K562 (cell line): ENCODE measurements at regions not wholly inside any gene's neighbourhood (a gene's known extent, or its start where the extent isn't known, plus 50 kb on each side); places are given as distances from the start of the nearest gene placed in this dataset.

Experiments
- ATAC-seq: fragments of 200-7000 bp; cut with Tn5 transposase; 3 replicates; pipeline ENCODE4 v1.9.1; 2020; ENCODE audit warnings: moderate library complexity
- BruUV-seq: library from RNA; stranded (reverse); fragments of 400-500 nt; replicated peaks from 2 replicates; lab custom pipeline; 2021; lab: Mats Ljungman, UMichigan
- CTCF ChIA-PET: fragments of 300-600 bp; formaldehyde crosslinking; extraction: SDS; loops from one replicate; lab custom pipeline; 2021; ENCODE audit warnings: low intra/inter-chr PET ratio; lab: Yijun Ruan, JAX
- POLR2A ChIA-PET: fragments of 300-600, 350-650 bp; sonication (Branson Sonifier 250); formaldehyde crosslinking; extraction: SDS; loops from one replicate; lab custom pipeline; 2021; ENCODE audit warnings: antibody characterized with exemption, inconsistent platforms; lab: Yijun Ruan, JAX
- DNase-seq, 4 experiments: peaks; one replicate each; pipeline versions ENCODE4 v3.0.0 to v3.0.0-alpha.2; 2011 to 2018; ENCODE audit warnings: low spot score in 3 of 4, mixed read lengths in 3 of 4; ENCODE audit errors: extremely low read depth in 1 of 4
- FAIRE-seq: peaks from 2 replicates; lab custom pipeline; 2011; peaks lifted over from hg19 to GRCh38; lab: Jason Lieb, UNC
- H2AFZ ChIP-seq: 2 replicates; pipeline ENCODE4 v1.6.0; 2011; ENCODE audit warnings: low read depth, low read length, control low read depth, inconsistent platforms
- H3K27ac ChIP-seq: fragments of 200-600 bp; 3 replicates; pipeline ENCODE4 v1.8.0; 2011; ENCODE audit warnings: low read depth, mild to moderate bottlenecking, control low read depth, inconsistent platforms, low read length, moderate library complexity, mixed read lengths; ENCODE audit errors: extremely low read depth
- H3K27me3 ChIP-seq, 2 experiments: fragments of 300-600 bp in 1 of 2; 2 replicates in 1 of 2; 3 replicates in 1 of 2; pipeline versions ENCODE4 v1.6.0 to v1.8.0; 2011; ENCODE audit warnings: inconsistent platforms in 2 of 2, low read length in 2 of 2, mild to moderate bottlenecking in 1 of 2, mixed read lengths in 1 of 2, moderate library complexity in 1 of 2; ENCODE audit not compliant: control insufficient read depth in 2 of 2, insufficient read depth in 2 of 2
- H3K36me3 ChIP-seq: fragments of 300-600 bp; 3 replicates; pipeline ENCODE4 v1.8.0; 2011; ENCODE audit warnings: mild to moderate bottlenecking, low read length, inconsistent platforms; ENCODE audit not compliant: control insufficient read depth, insufficient read depth
- H3K4me1 ChIP-seq, 2 experiments: fragments of 200-600 bp in 1 of 2; replicated peaks in 1 of 2; 2 replicates in 1 of 2; 3 replicates in 1 of 2; pipeline versions ENCODE4 v1.5.1 to v1.8.0; 2011; ENCODE audit warnings: inconsistent platforms in 2 of 2, low read length in 2 of 2, mild to moderate bottlenecking in 1 of 2, mixed read lengths in 1 of 2, moderate library complexity in 1 of 2; ENCODE audit not compliant: control insufficient read depth in 2 of 2, insufficient read depth in 2 of 2
- H3K4me2 ChIP-seq: 2 replicates; pipeline ENCODE4 v1.6.1; 2011; ENCODE audit warnings: low read length, control low read depth, inconsistent platforms, mixed read lengths; ENCODE audit not compliant: insufficient read depth
- H3K4me3 ChIP-seq: fragments of 200-600 bp; sonication (generic), shearing (Covaris generic); 2 replicates; pipeline ENCODE4 v1.5.1; 2016; ENCODE audit warnings: control low read depth, inconsistent platforms
- H3K79me2 ChIP-seq: fragments of 200-600 bp; 3 replicates; pipeline ENCODE4 v1.8.0; 2011; ENCODE audit warnings: low read length, inconsistent platforms; ENCODE audit not compliant: control insufficient read depth, insufficient read depth
- H3K9ac ChIP-seq, 2 experiments: 2 replicates each; pipeline versions ENCODE4 v1.6.0 to v1.6.1; 2011; ENCODE audit warnings: low read depth in 2 of 2, low read length in 2 of 2, control low read depth in 1 of 2, inconsistent platforms in 1 of 2, mild to moderate bottlenecking in 1 of 2, mixed read lengths in 1 of 2; ENCODE audit not compliant: insufficient read depth in 1 of 2
- H3K9me1 ChIP-seq: one replicate; pipeline ENCODE4 v1.6.0; 2011; ENCODE audit warnings: inconsistent platforms, mild to moderate bottlenecking, low read length, moderate library complexity; ENCODE audit not compliant: control insufficient read depth, insufficient read depth
- H3K9me3 ChIP-seq: replicated peaks from 2 replicates; pipeline ENCODE4 v1.5.1; 2011; ENCODE audit warnings: low read depth, low read length, inconsistent platforms; ENCODE audit not compliant: control insufficient read depth, insufficient read depth
- H4K20me1 ChIP-seq: replicated peaks from 2 replicates; pipeline ENCODE4 v1.6.1; 2011; ENCODE audit warnings: low read length, inconsistent platforms, mixed read lengths; ENCODE audit not compliant: control insufficient read depth, insufficient read depth
- CTCF ChIP-seq, 3 experiments: IDR thresholded peaks in 2 of 3; conservative IDR thresholded peaks in 1 of 3; 2 replicates each; pipeline ENCODE4 v1.5.1; 2011 to 2012; ENCODE audit warnings: low read length in 3 of 3, mild to moderate bottlenecking in 3 of 3, control low read depth in 2 of 3, improper control_type of control experiment in 1 of 3, inconsistent platforms in 1 of 3, low read depth in 1 of 3, mixed read lengths in 1 of 3, moderate library complexity in 1 of 3; ENCODE audit not compliant: insufficient read depth in 2 of 3
- JUNB ChIP-seq: fragments of 450-650 bp; formaldehyde crosslinking; conservative IDR thresholded peaks from 2 replicates; pipeline ENCODE4 v1.4.0; 2020; ENCODE audit warnings: mild to moderate bottlenecking
- RHOXF2B ChIP-seq: fragments of 250-450 bp; sonication (Bioruptor Pico); conservative IDR thresholded peaks from 2 replicates; pipeline ENCODE4 v1.5.1; 2021
- SIX5 ChIP-seq, 2 experiments: IDR thresholded peaks; 2 replicates each; pipeline ENCODE4 v1.6.1; 2011; ENCODE audit warnings: low read length in 2 of 2, borderline replicate concordance in 1 of 2, low read depth in 1 of 2, mild to moderate bottlenecking in 1 of 2, moderate library complexity in 1 of 2; ENCODE audit not compliant: insufficient read depth in 1 of 2
- TFAM ChIP-seq: fragments of 250-450 bp; sonication (Bioruptor Pico); conservative IDR thresholded peaks from 2 replicates; pipeline ENCODE4 v1.5.0; 2021; ENCODE audit warnings: mild to moderate bottlenecking, moderate library complexity
- WGBS: fragments of 100-300 bp; shearing (Covaris generic); methylation state at CpG from one replicate; pipeline ENCODE4 v1.1.6; 2016; ENCODE audit warnings: low coverage, mixed read lengths; ENCODE audit not compliant: insufficient coverage; ENCODE audit errors: missing lambda C conversion rate; 5-methylcytosine and 5-hydroxymethylcytosine counted together
- in situ Hi-C: fragments of 300-500 bp; cut with MboI; formaldehyde crosslinking; loops from 4 replicates; pipeline ENCODE4 v1.15.0; 2018; ENCODE audit warnings: inconsistent platforms, mixed read lengths
- intact Hi-C: fragments of 100-400 bp; cut with micrococcal nuclease; formaldehyde crosslinking; loops from 2 replicates; pipeline ENCODE4 v1.14.2; 2022

- no peak for ATAC-seq
Observed at GRCh38 chr3:88641033-88641604, 466.3 kb upstream of the EPHA3 start.

More at GRCh38 chr3:88641033-88641604, 466.3 kb upstream of the EPHA3 start:
- in situ Hi-C loops: no loop called here
- Histone ChIP-seq H3K27ac (no peak overlapping the region), H3K9me1 (no peaks in the 10 kb centered on the region), H3K27me3 (no peaks in the 10 kb centered on the region)
- intact Hi-C loops: no loop called here
- CTCF ChIA-PET: no interaction called here
- no peak for TF ChIP-seq RHOXF2B (CRISPR knock-in tag)
- TF ChIP-seq TFAM (CRISPR knock-in tag): no peak
- TF ChIP-seq SIX5 (IDR thresholded peaks at IDR 0.05; ENCODE audit: borderline replicate concordance in 1 of 2, insufficient read depth in 1 of 2, low read depth in 1 of 2, low read length in 2 of 2): no peak
- TF ChIP-seq CTCF (IDR thresholded peaks at IDR 0.05 in 2 of 3, conservative IDR thresholded peaks at IDR 0.05 in 1 of 3; ENCODE audit: insufficient read depth in 2 of 3, low read depth in 1 of 3, low read length in 3 of 3): no peak
- no peak for TF ChIP-seq JUNB (CRISPR knock-in tag)
- TF ChIP-seq, all 486 proteins: peak for 0
- Histone ChIP-seq H3K9me3 (no peaks in the 10 kb centered on the region), H3K4me2 (no peak overlapping the region), H3K9ac (no peak overlapping the region), H4K20me1 (no peaks in the 10 kb centered on the region), H3K4me1 (no peaks in the 10 kb centered on the region), H3K36me3 (no peaks in the 10 kb centered on the region), H3K79me2 (no peaks in the 10 kb centered on the region), H2AFZ (no peak overlapping the region), H3K4me3 (no peak overlapping the region)
- POLR2A ChIA-PET: no interaction called here
- WGBS: 7% methylated on average over 2 of the region's 2 CpGs
- DNase-seq (no peak), FAIRE-seq (no peak)
- no TSS peak for BruUV-seq
